ELF-1 (cell line): ENCODE measurements at regions not wholly inside any gene's neighbourhood (a gene's known extent, or its start where the extent isn't known, plus 50 kb on each side); places are given as distances from the start of the nearest gene placed in this dataset.

Experiments used
- DNase-seq: peaks from one replicate; pipeline ENCODE4 v3.0.0-alpha.2; 2016; ENCODE audit warnings: low read depth, low spot score

DNA sequence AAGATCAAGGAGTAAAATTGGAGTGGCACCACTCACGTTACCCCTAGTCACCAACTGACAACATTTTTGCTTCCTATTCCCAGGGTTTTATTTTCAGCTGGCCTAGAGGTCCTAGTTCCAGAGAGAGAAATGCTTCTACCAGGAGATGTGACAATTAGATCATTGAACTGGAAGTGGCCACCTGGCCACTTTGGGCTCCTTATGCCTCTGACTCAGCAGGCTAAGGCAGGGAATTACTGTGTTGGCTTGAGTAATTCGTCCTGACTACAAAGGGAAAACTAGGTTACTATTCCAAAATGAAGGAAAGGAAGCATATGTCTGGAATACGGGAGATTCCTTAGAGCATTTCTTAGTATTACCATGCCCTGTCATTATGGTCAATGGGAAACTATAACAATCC is 831.6 kb upstream of the NDST4 start:
- DNase-seq, result no peak

DNA sequence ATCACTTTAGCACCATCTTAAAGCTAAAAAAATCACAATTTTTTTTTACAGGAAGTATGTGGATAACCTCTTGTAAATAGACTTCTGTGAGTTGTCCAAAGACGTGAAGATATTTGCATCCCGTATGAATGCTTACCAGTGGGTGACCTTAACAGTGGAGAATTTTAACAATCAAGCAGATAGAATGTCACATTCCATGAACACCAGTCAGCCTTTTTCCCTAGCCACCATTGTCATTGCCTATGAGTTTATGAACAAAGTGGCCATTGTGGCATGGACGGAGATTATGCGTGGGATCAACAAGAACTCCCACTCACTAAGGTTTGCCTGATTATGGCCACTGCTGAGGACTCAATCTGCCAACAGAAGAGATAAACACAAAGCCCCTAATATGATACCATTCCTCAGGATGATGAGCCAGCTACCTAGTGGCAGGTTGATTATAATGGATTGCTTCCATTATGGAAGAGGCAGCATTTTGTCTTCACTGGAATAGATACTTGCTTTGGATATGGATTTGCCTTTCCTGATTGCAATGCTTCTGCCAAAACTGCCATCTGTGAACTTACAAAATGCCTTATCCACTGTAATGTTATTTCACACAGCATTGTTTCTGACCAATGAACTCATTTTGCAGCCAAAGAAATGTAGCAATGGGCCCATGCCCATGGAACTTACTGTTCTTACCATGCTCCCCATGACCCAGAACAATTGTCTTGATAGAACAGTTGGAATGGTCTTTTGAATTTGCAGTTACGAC is 830.9 kb upstream of the NDST4 start:
- DNase-seq, result no peak

DNA sequence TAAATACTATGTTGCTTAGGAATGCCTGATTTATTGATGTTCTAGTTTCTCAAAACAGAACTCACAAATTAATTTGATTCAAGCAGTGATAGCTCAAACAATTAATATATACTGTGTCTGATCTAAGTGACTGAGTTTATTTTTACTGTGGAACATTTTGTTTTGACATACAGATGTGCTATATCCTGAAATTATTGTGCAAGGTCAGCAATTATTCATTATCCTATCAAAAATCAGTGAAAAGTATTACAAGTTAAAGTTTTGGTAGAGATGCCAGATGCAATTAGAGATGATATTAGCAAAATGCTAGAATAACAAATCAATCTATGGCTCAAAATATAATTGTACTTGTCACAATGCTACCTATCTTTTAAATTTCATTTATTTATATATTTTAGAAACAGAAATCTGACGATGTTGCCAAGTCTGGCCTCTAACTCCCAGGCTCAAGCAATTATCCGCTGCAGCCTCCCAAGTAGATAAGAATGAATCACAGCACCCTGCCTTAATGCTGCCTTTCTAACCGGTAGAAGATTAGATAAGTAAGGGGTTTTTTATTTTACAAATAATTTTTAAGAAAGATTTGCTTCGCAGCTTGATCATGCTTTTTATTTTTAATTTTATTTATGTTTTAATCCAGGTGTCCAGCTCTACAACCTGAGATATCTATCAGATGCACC is 825.5 kb upstream of the NDST4 start:
- no peak for DNase-seq

DNA sequence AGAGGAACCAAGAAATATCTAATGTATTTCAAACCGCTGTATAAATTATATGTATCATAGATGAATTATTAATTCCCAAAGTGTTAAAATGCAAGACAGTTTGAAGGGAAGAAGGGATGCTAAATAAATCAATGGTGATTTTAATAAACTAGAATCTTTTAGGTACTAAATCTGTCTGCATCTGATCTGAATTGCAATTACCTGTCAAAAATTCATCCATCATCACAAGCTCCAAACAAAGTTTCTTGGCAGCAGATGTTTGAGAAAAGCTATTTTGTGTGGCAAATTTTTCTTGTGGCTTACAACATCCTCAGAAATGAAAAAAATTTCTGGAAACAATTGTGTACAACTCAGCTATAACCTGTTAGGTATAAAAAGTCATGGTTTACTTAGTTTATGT is 816.0 kb upstream of the NDST4 start:
- no peak for DNase-seq

DNA sequence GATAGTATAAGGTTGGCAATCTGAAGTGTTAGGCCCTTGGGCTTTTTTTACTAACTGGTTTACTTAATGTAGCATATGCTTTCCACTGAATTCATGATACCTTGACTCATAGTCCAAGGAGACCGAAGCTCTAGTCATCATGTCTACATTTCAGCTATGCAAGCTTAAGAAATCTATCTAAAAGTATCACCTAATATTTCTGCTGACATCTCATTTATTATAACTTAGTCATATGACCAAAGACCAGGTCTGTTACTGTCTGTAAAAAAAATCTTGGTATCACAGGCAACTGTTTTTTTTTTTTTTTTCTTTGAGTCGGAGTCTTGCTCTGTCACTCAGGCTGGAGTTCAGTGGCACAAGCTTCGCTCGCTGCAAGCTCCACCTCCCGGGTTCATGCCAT is 814.0 kb upstream of the NDST4 start:
- DNase-seq, result no peak

DNA sequence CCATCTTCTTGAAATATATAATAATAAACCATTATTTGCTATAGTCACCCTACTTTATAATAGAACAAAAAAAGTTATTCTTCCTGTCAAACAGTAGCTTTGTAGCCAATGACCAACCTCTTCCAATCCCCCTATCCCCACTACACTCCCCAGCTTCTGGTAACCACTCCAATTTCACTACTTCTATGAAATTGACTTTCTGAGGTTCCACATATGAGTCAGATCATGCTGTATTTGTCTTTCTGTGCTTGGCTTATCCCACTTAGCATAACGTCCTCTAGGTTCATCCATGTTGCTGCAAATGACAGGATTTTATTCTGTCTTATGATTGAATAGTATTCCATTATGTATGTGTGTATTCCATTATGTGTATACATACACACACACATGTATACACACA is 809.7 kb upstream of the NDST4 start:
- DNase-seq, result no peak

DNA sequence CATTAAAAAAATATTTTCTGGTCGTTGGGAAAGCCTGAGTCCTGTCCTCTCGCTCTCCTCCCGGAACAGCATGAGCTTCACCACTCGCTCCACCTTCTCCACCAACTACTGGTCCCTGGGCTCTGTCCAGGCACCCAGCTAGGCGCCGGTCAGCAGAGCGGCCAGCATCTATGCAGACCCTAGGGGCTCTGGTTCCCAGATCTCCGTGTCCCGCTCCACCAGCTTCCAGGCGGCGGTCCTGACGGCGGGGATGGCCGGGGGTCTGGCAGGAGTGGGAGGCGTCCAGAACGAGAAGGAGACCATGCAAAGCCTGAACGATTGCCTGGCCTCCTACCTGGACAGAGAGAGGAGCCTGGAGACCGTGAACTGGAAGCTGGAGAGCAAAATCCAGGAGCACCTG is 807.2 kb upstream of the NDST4 start:
- DNase-seq, result no peak

DNA sequence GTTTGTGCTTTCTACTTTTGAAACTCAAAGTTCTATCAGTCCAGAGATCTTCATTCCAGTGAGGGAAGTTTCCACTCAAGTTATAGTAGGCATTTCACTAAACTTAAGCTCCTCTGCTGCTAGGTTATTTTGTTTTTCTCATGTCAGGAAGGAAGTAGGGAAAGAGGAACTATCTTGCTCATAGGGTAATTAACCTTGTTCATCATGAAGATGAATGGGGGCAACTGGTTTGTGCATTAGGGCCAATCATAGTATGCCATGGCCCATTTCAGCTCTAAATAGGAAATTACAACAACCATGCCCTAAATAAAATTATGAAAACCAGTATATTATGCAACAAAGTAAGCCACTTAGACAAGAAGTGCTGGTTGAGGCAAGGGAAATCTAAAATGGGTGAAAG is 804.7 kb upstream of the NDST4 start:
- no peak for DNase-seq

DNA sequence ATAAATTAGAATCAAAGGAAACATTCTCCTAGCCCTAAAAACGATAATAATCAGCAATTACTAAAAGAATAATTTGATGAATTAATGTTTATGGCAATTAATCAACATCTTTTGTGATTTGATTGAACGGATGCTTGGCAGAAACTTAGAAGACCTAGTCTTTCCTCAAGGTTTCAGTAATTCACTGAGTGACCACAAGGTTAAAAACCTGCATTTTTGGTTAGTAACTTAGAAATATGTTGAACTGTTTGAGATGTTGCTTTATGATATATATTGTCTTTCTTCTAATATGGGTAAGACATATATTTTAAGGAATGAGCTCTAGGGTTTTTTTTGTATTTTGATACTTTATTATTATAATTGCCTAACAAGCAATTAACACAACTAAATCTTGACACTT is 793.0 kb upstream of the NDST4 start:
- no peak for DNase-seq

DNA sequence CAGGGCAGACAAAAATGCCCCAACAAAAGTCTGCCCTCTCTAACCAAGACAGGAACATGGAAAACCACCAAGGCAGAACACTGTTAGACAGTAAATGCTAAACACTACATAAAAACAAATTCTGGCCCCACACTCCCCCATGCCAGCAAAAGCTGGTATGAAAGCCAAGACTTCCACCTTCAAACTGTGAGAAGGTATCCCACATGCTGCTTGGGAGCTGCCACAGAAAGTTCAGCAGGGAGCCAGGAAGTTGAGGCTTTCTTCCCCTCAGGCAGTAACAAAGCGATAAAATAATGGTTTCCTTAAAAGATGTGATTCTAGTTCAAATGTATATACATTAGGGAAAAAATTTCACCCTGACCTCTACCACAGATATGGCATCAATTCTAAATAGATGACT is 770.4 kb upstream of the NDST4 start:
- DNase-seq, result no peak

DNA sequence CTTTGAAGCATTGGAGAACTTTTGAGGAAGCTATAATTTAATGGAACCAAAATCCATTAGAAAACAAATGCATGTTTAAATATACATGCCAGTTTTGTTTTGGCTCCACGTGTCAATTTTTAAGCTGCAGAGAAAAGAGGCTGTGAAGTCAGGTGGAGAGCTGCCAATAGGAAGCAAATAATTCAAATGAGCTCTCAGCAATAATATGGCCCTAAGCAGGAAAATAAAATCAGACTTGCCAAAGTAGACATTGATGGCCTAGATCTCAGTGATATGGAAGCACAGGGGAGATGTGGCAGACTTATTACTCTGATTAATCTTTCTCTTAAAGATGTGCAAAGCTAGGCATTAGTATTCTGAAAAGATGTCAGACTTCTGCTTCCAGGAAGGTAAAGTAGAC is 769.8 kb upstream of the NDST4 start:
- no peak for DNase-seq

DNA sequence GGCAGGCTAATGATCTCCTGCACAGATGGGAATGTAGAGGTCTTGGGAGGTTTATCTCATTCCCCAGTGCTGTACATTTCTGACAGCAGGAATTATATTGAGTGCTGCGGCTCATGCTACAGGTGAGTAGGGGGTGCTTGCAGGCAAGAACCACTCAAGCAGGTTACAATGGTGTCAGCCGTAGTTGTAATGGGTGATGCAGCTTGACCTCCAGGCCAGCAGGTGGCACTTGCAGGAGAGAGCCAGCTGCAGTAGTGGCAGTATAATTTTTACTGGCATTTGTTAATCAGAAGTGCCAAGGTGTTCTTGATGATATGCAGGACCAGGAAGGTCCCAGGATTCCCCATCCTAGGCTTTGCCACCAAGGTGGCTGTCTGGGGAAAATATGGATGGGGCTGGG is 759.6 kb upstream of the NDST4 start:
- DNase-seq, result no peak

DNA sequence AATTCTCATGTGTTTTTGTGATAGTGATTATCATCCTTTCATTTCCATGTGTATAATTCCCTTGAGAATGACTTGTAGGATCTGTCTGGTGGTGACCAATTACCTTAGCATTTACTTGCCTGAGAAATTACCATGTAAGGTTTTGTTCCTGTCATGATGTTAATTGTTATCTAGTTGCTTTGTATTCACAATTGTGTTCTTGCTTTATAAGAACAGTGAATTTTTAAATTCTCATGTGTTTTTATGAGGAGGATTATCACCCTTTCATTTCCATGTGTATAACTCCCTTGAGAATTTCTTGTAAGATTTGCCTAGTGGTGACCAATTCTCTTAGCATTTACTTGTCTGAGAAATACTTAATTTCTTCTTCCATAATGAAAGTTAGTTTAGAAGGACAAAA is 758.2 kb upstream of the NDST4 start:
- no peak for DNase-seq

DNA sequence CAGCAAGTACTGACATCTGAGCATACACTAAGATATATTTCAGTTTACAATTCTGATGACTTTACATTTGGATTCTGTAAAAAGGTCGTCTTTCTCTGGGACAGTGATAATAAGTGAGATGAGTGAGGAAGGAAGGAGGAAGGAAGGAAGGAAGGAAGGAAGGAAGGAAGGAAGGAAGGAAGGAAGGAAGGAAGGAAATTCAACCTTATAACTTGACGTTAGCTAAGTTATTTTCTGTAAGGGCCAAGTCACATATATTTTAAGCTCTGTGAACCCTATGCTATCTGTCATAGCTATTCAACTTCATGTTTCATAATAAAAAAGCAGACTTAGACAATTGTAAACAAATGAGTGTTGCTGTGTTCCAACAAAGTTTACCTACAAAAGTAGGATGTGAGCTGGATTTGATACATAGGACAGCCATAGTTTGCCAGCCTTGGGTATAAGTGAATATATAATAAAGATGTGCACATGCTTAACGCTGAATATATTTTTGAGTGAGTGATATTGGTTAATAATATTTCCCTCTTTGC is 753.0 kb upstream of the NDST4 start:
- no peak for DNase-seq

DNA sequence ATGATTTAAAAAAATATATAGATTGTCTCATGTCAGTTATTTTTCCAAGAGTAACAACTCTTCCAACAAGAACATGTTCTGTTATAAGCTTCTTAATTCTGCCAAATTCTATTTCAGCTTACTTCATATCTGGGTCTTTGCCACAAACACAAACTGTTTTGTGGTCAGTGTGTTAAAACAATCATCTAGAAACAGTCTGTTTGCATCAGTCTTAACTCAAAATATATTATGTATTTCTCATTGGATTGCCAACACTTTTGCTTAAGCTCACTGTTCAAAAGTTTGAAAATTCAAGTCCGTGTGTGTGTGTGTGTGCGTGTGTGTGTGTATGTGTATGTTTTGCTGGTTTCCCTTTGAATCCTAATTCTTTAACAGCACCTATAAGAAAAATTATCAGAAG is 752.3 kb upstream of the NDST4 start:
- no peak for DNase-seq

DNA sequence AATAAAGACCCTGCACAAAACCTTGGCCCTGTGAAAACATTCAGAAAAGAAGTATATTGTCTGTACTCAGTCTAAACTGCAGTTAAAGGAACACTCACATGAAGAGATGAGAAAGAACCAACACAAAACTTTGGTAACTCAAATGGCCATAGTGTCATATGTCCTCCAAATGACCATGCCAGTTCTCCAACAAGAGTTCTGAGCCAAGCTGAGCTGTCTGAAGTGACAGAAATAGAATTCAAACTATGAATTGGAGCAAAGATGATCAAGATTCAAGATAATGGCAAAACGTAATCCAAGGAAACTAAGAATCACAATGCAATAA is 739.3 kb upstream of the NDST4 start:
- DNase-seq, result no peak

DNA sequence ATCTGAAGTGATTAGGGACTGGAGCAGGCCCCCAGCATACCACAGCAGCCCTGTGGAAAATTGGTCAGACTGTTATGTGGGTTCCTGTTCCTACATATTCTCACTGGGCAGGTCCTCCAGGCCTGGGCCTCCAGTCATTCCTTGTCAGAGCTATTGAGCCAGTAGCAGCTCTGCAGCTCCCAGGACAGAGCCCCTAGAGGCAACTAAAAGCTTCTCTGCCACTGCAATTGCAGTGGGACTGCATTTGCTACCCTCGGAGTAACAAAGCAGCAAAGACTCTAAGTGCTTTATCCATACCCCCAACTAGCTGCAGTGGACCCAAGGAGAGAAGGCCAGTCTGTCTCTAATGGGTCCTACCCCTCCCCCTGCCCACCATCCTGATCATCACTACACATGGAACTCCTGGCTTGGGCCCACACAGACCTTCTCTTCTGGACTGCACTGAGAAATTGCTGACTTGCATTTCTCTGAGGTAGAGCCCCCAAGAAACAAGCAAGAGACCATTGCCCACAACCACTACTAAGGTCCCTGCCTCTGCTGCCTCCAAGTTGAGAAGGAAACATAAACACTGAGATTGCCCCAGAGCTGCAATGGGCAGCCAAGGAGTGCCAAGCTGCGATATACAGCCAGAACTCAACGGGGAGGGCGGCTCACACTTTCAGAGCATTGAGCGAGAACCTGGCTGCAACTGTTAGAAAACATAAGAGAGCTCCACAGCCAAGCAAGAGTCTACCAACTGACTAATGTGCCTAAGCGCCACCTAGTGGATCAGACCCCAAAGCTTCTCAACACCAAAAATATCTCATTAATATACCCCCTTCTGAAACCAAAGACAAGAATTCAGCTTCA is 738.7 kb upstream of the NDST4 start:
- DNase-seq, result peak; percentile 77

DNA sequence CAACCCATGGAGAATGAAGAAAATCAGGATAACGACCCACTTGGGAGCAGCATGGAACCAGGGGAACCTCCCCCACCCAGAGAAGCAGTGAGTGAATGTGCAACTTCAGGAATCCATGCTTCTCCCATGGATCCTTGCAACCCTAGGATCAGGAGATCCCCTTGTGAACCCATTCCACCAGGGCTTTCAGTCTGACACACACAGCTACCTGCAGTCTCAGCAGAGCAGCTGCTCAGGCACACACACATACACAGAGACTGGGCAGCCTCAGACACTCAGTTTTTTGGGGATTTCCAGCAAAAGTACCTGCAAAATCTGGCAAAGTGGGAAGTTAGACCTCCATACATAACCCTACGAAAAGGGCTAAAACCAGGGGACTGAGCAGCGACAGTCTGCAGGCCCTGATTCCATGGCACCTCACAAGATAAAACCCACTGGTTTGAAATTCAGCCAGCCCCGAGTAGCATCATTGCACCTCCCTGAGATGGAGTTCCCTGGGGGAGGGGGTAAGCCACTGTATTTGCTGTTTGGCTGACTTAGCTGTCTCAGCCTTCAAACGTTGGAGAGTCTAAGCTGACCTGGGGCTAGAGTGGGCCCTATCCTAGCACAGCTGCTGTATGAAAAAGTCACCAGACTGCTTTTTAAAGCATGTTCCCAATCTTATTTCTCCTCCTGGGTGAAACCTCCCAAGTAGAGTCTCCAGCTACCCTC is 737.5 kb upstream of the NDST4 start:
- DNase-seq, result no peak

DNA sequence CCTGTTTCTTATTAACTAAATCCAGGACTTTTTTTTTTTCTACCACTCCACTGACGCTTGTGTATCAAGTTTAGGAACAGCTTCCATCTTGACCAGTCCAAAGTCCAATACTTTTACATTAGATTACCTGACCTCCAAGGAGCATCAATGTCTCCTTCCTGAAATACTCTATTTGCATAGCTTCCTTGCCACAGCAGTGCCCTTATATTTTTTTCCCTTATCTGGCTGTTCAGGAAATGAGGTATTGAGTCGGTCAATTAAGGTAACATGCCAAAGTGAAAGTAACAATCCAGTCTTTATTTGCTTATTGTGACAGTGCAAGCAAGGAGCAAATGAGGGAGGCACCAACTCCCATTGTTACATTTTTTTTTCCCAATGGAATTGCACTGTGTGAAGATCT is 730.8 kb upstream of the NDST4 start:
- DNase-seq, result no peak

DNA sequence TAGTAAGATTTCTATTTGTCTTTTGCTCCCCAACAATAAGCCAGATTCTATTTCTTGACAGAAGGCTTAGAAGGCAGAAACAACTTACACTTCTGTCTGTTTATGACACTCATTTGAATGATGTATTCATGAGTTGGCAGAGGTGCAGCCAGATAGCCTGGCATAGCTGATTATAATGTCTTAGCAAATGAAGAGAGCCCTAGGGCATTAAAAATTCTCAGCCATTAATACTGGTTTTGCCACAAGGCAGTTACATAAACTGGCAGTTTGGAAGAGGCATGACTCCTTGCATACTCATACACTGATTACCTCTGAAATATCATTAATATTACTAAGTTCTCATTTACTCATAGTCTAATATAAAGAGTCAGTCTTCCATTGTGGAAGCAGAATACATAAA is 728.5 kb upstream of the NDST4 start:
- DNase-seq, result no peak

DNA sequence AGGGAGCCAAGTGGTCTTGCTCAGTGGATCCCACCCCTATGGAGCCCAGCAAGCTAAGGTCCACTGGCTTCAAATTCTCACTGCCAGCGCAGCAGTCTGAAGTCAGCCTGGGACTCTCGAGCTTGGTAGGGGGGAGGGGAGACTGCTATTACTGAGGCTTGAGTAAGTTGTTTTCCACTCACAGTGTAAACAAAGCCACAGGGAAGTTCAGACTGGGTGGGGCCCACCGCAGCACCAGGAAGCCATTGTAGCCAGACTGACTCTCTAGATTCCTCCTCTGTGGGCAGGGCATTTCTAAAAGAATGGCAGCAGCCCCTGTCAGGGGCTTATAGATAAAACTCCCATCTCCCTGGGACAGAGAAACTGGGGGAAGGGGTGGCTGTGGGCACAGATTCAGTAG is 721.0 kb upstream of the NDST4 start:
- peak; percentile 39 for DNase-seq

DNA sequence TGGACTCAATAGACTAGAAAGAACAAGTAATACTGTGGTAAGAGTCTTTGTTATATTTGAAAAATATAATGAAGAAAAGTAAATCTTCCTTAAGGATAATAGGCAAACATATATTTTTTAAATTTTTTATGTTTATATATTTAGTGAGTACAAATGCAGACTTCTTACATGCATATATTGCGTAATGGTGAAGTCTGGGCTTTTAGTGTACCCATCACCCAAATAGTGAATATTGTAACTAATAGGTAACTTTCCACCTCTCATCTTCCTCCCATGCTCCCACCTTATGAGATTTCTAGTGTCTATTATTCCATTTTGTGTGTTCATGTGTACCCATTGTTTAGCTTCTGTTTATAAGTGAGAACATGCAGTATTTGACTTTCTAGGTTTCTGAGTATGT is 711.2 kb upstream of the NDST4 start:
- DNase-seq, result no peak
